PC-9 (cell line): ENCODE measurements at regions not wholly inside any gene's neighbourhood (a gene's known extent, or its start where the extent isn't known, plus 50 kb on each side); places are given as distances from the start of the nearest gene placed in this dataset.

ENCODE experiments used
- BruUV-seq: library from RNA; stranded (reverse); fragments of 400-500 nt; replicated peaks from 2 replicates; lab custom pipeline; 2021; lab: Mats Ljungman, UMichigan
- CTCF ChIA-PET: fragments of 300-600 bp; sonication (Branson Sonifier 250); formaldehyde crosslinking; loops from one replicate; lab custom pipeline; 2022; ENCODE audit warnings: antibody characterized with exemption; lab: Charles Lee
- POLR2A ChIA-PET: fragments of 300-600 bp; sonication (Branson Sonifier 250); formaldehyde crosslinking; loops from one replicate; lab custom pipeline; 2022; ENCODE audit warnings: antibody characterized with exemption; ENCODE audit not compliant: unreplicated experiment; lab: Charles Lee
- DNase-seq, 2 experiments: peaks; one replicate each; pipeline versions ENCODE4 v3.0.0 to v3.0.0-alpha.2; 2015 to 2022; ENCODE audit warnings: mixed read lengths in 1 of 2
- H2AFZ ChIP-seq: fragments of 200-600 bp; sonication (generic); 2 replicates; pipeline ENCODE4 v1.8.1; 2017; ENCODE audit warnings: antibody characterized with exemption
- H3F3A ChIP-seq: fragments of 200-600 bp; sonication (generic); 2 replicates; pipeline ENCODE4 v1.8.1; 2017; ENCODE audit warnings: antibody characterized with exemption, mild to moderate bottlenecking, low read depth; ENCODE audit not compliant: insufficient read depth
- H3K27ac ChIP-seq: fragments of 200-600 bp; sonication (generic); 2 replicates; pipeline ENCODE4 v1.6.1; 2016; ENCODE audit warnings: mixed run types
- H3K27me3 ChIP-seq: fragments of 200-600 bp; sonication (generic); 2 replicates; pipeline ENCODE4 v1.6.1; 2016; ENCODE audit warnings: low read depth, mixed run types; ENCODE audit not compliant: insufficient read depth
- H3K36me3 ChIP-seq: fragments of 200-600 bp; sonication (generic); 2 replicates; pipeline ENCODE4 v1.6.1; 2016; ENCODE audit warnings: low read depth, mixed run types
- H3K4me1 ChIP-seq: fragments of 200-600 bp; sonication (generic); replicated peaks from 2 replicates; pipeline ENCODE4 v1.6.1; 2016; ENCODE audit warnings: mixed run types; ENCODE audit not compliant: insufficient read depth
- H3K4me2 ChIP-seq: fragments of 200-600 bp; sonication (generic); 2 replicates; pipeline ENCODE4 v1.6.1; 2017; ENCODE audit warnings: mixed run types
- H3K4me3 ChIP-seq: fragments of 200-600 bp; sonication (generic); 2 replicates; pipeline ENCODE4 v1.6.1; 2016; ENCODE audit warnings: mixed run types
- H3K79me2 ChIP-seq: fragments of 200-600 bp; sonication (generic); 2 replicates; pipeline ENCODE4 v1.6.1; 2017; ENCODE audit warnings: low read depth, mixed run types
- H3K9me2 ChIP-seq: fragments of 200-600 bp; sonication (generic); 2 replicates; pipeline ENCODE4 v1.8.1; 2017; ENCODE audit warnings: mild to moderate bottlenecking; ENCODE audit not compliant: insufficient read depth
- H3K9me3 ChIP-seq: fragments of 200-600 bp; sonication (generic); 2 replicates; pipeline ENCODE4 v1.8.1; 2016; ENCODE audit warnings: low read depth; ENCODE audit not compliant: insufficient read depth
- H4K20me1 ChIP-seq: fragments of 200-600 bp; sonication (generic); 2 replicates; pipeline ENCODE4 v1.8.1; 2017; ENCODE audit not compliant: insufficient read depth
- CTCF ChIP-seq: fragments of 200-600 bp; sonication (generic); conservative IDR thresholded peaks from 2 replicates; pipeline ENCODE4 v1.6.1; 2017; ENCODE audit warnings: mixed run types, antibody characterized with exemption, mild to moderate bottlenecking, moderate library complexity
- EZH2 ChIP-seq: fragments of 200-600 bp; sonication (generic); IDR thresholded peaks from 2 replicates; pipeline ENCODE4 v1.8.0; 2017; ENCODE audit warnings: antibody characterized with exemption, low read depth
- intact Hi-C: fragments of 100-400 bp; cut with micrococcal nuclease; formaldehyde crosslinking; loops from one replicate; pipeline ENCODE4 v1.10.0; 2022; ENCODE audit not compliant: unreplicated experiment

GRCh38 chr15:99473981-99474906, 91.5 kb upstream of the MEF2A start:
- TF ChIP-seq EZH2 (no peak), CTCF (no peak)
- H3F3A ChIP-seq = no peaks in the 10 kb centered on the region
- H3K4me2 ChIP-seq = no peak overlapping the region
- POLR2A ChIA-PET = no interaction called here
- no peaks in the 10 kb centered on the region for H3K9me2 ChIP-seq
- no peaks in the 10 kb centered on the region for H3K36me3 ChIP-seq
- H2AFZ ChIP-seq = no peak overlapping the region
- intact Hi-C loops = no loop called here
- H3K4me1 ChIP-seq = peaks cover 13% of the 10 kb centered on the region
- no peaks in the 10 kb centered on the region for H3K9me3 ChIP-seq
- no TSS peak for BruUV-seq
- DNase-seq = no peak
- H3K27ac ChIP-seq = no peak overlapping the region
- no peaks in the 10 kb centered on the region for H3K79me2 ChIP-seq
- H3K4me3 ChIP-seq = no peak overlapping the region
- H3K27me3 ChIP-seq = no peaks in the 10 kb centered on the region
- CTCF ChIA-PET = no interaction called here
- H4K20me1 ChIP-seq = no peaks in the 10 kb centered on the region

- H3K27ac ChIP-seq = no peak overlapping the region
- no peaks in the 10 kb centered on the region for H3K9me3 ChIP-seq
- TF ChIP-seq EZH2 = no peak
- TF ChIP-seq CTCF = no peak
- no peaks in the 10 kb centered on the region for H3F3A ChIP-seq
- no peak overlapping the region for H3K4me2 ChIP-seq
- no peak overlapping the region for H2AFZ ChIP-seq
- no peak for DNase-seq
- ChIA-PET CTCF (no interaction called here), POLR2A (no interaction called here)
- no TSS peak for BruUV-seq
- no peaks in the 10 kb centered on the region for H4K20me1 ChIP-seq
- no peaks in the 10 kb centered on the region for H3K79me2 ChIP-seq
- no peak overlapping the region for H3K4me3 ChIP-seq
- H3K4me1 ChIP-seq = peaks cover 13% of the 10 kb centered on the region
- H3K9me2 ChIP-seq = no peaks in the 10 kb centered on the region
- no peaks in the 10 kb centered on the region for H3K27me3 ChIP-seq
- intact Hi-C loops = no loop called here
- H3K36me3 ChIP-seq = no peaks in the 10 kb centered on the region
These were observed 90.7 kb upstream of the MEF2A start for GRCh38 chr15:99474909-99475753.

- Histone ChIP-seq H3K27ac (no peak overlapping the region), H3K4me1 (peaks cover 13% of the 10 kb centered on the region), H3F3A (no peaks in the 10 kb centered on the region), H3K27me3 (no peaks in the 10 kb centered on the region), H3K9me2 (no peaks in the 10 kb centered on the region), H2AFZ (no peak overlapping the region), H3K36me3 (no peaks in the 10 kb centered on the region), H3K4me3 (no peak overlapping the region), H3K4me2 (peak overlapping the region; percentile 37; the same call in 1 of the 2 replicates), H4K20me1 (no peaks in the 10 kb centered on the region), H3K9me3 (no peaks in the 10 kb centered on the region), H3K79me2 (no peaks in the 10 kb centered on the region)
- CTCF ChIA-PET = no interaction called here
- no peak for TF ChIP-seq EZH2
- no peak for TF ChIP-seq CTCF
- no peak for DNase-seq
- intact Hi-C loops = no loop called here
- POLR2A ChIA-PET = interaction anchor here (0.5 to 0.8 kb wide), 2 partner anchors 21 to 835 kb away, joined by 3 to 37 read pairs; no protein-coding TSS in a partner anchor
- BruUV-seq = no TSS peak
These were observed 89.9 kb upstream of the MEF2A start for GRCh38 chr15:99475754-99476412.
